ENCODE measurements at regions not wholly inside any gene's neighbourhood (a gene's known extent, or its start where the extent isn't known, plus 50 kb on each side); places are given as distances from the start of the nearest gene placed in this dataset.

GRCh38 chr9:84153885-84154284 lies 173.3 kb downstream of the RMI1 start:
- 19 to 78% methylated on average over 1 of the region's 1 CpG for WGBS, 2 donors

GRCh38 chr9:84154320-84154719 lies 173.7 kb downstream of the RMI1 start:
- intact Hi-C loops (cut with DNase I), result no loop called here
- Histone ChIP-seq H3K4me1 (no peaks in the 10 kb centered on the region), H3K9me3 (no peaks in the 10 kb centered on the region), H3K27ac (no peak overlapping the region), H3K27me3 (peaks cover 0 to 6% (median 0%) of the 10 kb centered on the region in 4 donors), H3K36me3 (no peaks in the 10 kb centered on the region), H3K4me3 (no peak overlapping the region)
- DNase-seq, result no peak
- WGBS, 2 donors, result 81 to 94% methylated on average over 3 of the region's 3 CpGs
- no peak for TF ChIP-seq POLR2A (IDR thresholded peaks at IDR 0.05)
- TF ChIP-seq, protein P1, sequence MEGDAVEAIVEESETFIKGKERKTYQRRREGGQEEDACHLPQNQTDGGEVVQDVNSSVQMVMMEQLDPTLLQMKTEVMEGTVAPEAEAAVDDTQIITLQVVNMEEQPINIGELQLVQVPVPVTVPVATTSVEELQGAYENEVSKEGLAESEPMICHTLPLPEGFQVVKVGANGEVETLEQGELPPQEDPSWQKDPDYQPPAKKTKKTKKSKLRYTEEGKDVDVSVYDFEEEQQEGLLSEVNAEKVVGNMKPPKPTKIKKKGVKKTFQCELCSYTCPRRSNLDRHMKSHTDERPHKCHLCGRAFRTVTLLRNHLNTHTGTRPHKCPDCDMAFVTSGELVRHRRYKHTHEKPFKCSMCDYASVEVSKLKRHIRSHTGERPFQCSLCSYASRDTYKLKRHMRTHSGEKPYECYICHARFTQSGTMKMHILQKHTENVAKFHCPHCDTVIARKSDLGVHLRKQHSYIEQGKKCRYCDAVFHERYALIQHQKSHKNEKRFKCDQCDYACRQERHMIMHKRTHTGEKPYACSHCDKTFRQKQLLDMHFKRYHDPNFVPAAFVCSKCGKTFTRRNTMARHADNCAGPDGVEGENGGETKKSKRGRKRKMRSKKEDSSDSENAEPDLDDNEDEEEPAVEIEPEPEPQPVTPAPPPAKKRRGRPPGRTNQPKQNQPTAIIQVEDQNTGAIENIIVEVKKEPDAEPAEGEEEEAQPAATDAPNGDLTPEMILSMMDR (IDR thresholded peaks at IDR 0.05), result no peak

More at GRCh38 chr9:84153885-84154284, 173.3 kb downstream of the RMI1 start:
- Histone ChIP-seq H3K27ac (no peak overlapping the region), H3K27me3 (peaks cover 0 to 1% (median 0%) of the 10 kb centered on the region in 4 donors), H3K4me1 (no peaks in the 10 kb centered on the region), H3K9me3 (no peaks in the 10 kb centered on the region), H3K4me3 (no peak overlapping the region), H3K36me3 (no peaks in the 10 kb centered on the region)
- intact Hi-C loops (cut with DNase I), result no loop called here
- no peak for DNase-seq
- TF ChIP-seq, protein P1 (IDR thresholded peaks at IDR 0.05), result no peak
- no peak for TF ChIP-seq POLR2A (IDR thresholded peaks at IDR 0.05)

DNA sequence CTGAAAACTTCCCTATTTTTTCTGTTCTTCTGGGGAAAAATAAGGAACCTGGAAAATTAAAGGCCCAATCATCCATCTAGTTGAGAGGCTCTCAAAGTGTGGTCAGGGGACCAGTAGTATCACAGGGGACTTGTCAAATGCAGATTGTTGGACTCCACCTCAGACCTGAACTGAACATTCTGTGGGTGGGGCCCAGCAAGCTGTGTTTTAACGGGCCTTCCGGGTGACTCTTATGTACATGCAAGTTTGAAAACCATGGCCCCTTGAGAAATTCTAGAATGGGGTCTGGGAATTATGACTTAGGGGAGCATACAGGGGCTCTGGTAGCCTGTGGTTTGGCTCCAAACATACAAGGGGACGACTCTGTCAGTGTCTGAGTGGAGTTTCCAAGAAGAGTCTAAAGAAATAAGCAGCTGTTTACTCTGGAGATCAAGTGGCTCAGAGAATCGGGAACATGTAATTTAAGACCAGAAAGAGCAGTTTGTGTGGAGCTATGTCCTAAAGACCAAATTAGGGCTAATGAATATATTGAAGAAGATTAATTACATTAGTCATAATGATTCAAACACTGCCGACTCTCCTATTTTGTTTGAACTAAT lies 177.4 kb downstream of the SLC28A3 start:
- no peak for TF ChIP-seq POLR2A (IDR thresholded peaks at IDR 0.05)
- TF ChIP-seq, protein P1 (IDR thresholded peaks at IDR 0.05), result no peak
- H3K9me3 ChIP-seq, result no peaks in the 10 kb centered on the region
- no peaks in the 10 kb centered on the region for H3K4me1 ChIP-seq
- DNase-seq, result no peak
- 32 to 46% methylated on average over 4 to 5 of the region's 5 CpGs for WGBS, 2 donors
- H3K36me3 ChIP-seq, result no peaks in the 10 kb centered on the region
- intact Hi-C loops (cut with DNase I), result no loop called here
- H3K4me3 ChIP-seq, result no peak overlapping the region
- H3K27me3 ChIP-seq, result peaks cover 0 to 6% (median 0%) of the 10 kb centered on the region in 4 donors
- H3K27ac ChIP-seq, result no peak overlapping the region

- no peaks in the 10 kb centered on the region for H3K36me3 ChIP-seq
- WGBS, 2 donors, result 69 to 81% methylated on average over 13 of the region's 13 CpGs
- no peaks in the 10 kb centered on the region for H3K27me3 ChIP-seq
- TF ChIP-seq, protein P1 (IDR thresholded peaks at IDR 0.05), result no peak
- no peak for TF ChIP-seq POLR2A (IDR thresholded peaks at IDR 0.05)
- DNase-seq, result no peak
- intact Hi-C loops (cut with DNase I), result no loop called here
- no peak overlapping the region for H3K27ac ChIP-seq
- no peak overlapping the region for H3K4me3 ChIP-seq
- H3K9me3 ChIP-seq, result no peaks in the 10 kb centered on the region
- H3K4me1 ChIP-seq, result peaks cover 0 to 14% (median 0%) of the 10 kb centered on the region in 3 donors
These were observed 173.7 kb downstream of the SLC28A3 start for GRCh38 chr9:84166891-84167290.

DNA sequence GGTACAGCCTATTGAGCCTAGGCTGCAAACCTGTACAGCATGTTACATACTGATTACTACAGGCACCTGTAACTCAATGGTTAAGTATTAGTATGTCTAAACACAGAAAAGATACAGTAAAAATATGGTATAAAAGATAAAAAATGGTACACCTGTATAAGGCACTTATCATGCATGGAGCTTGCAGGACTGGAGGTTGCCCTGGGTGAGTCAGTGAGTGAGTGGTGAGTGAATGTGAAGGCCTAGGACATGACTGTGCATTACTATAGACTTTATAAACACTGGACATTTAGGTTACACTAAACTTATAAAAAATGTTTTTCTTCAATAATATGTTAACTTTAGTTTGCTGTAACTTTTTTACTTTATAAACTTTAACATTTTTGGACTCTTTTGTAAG lies 171.3 kb downstream of the SLC28A3 start:
- H3K9me3 ChIP-seq, result no peaks in the 10 kb centered on the region
- no peaks in the 10 kb centered on the region for H3K27me3 ChIP-seq
- no peaks in the 10 kb centered on the region for H3K36me3 ChIP-seq
- intact Hi-C loops (cut with DNase I), result no loop called here
- TF ChIP-seq, protein P1 (IDR thresholded peaks at IDR 0.05), result no peak
- TF ChIP-seq POLR2A (IDR thresholded peaks at IDR 0.05), result no peak
- no peak overlapping the region for H3K4me3 ChIP-seq
- DNase-seq, result no peak
- H3K27ac ChIP-seq, result no peak overlapping the region
- peaks cover 0 to 14% (median 0%) of the 10 kb centered on the region in 3 donors for H3K4me1 ChIP-seq
